Vagina (tissue), 2 donors: ENCODE measurements at regions not wholly inside any gene's neighbourhood (a gene's known extent, or its start where the extent isn't known, plus 50 kb on each side); places are given as distances from the start of the nearest gene placed in this dataset.

Experiments
- POLR2A ChIP-seq, 2 donors: fragments of 450-650 bp; IDR thresholded peaks; one replicate each; pipeline ENCODE4 v1.6.1; 2017; ENCODE audit warnings: antibody characterized with exemption in 2 of 2, mild to moderate bottlenecking in 2 of 2, moderate library complexity in 2 of 2
- POLR2AphosphoS5 ChIP-seq, 2 donors: sonication (generic); formaldehyde crosslinking; IDR thresholded peaks; one replicate each; pipeline ENCODE4 v1.9.0; 2017; ENCODE audit warnings: antibody characterized with exemption in 2 of 2, mild to moderate bottlenecking in 2 of 2, low read depth in 1 of 2; ENCODE audit not compliant: insufficient read depth in 1 of 2
- TF ChIP-seq, protein P1 (sequence below), 3 experiments: fragments of 450-650 bp in 2 of 3; fragments of 200-600 bp in 1 of 3; sonication (generic) in 1 of 3; IDR thresholded peaks; one replicate each; pipeline ENCODE4 v1.5.1; 2017 to 2019; ENCODE audit warnings: antibody characterized with exemption in 3 of 3, mild to moderate bottlenecking in 2 of 3, moderate library complexity in 2 of 3

DNA sequence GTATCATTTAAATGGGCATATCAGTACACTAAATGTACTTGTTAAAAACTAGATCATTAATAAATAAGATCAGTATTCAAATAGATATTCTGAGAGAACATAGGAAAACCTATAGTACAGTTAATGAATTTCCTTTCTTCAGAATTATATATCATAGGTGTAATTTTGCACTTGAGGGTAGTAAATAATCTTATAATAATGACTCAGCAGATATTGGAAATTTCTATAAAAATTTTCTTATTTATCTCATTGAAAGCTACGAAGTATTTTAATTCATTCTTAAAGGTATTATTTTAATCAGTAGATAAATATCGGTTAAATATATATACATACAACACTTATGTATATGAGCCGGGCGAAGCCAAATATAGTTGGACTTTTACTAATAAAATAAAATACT, 300.9 kb upstream of the SOX2 start:
- TF ChIP-seq POLR2AphosphoS5 (IDR thresholded peaks at IDR 0.05; ENCODE audit: insufficient read depth in 1 of 2, low read depth in 1 of 2), result no peak
- TF ChIP-seq, protein P1, sequence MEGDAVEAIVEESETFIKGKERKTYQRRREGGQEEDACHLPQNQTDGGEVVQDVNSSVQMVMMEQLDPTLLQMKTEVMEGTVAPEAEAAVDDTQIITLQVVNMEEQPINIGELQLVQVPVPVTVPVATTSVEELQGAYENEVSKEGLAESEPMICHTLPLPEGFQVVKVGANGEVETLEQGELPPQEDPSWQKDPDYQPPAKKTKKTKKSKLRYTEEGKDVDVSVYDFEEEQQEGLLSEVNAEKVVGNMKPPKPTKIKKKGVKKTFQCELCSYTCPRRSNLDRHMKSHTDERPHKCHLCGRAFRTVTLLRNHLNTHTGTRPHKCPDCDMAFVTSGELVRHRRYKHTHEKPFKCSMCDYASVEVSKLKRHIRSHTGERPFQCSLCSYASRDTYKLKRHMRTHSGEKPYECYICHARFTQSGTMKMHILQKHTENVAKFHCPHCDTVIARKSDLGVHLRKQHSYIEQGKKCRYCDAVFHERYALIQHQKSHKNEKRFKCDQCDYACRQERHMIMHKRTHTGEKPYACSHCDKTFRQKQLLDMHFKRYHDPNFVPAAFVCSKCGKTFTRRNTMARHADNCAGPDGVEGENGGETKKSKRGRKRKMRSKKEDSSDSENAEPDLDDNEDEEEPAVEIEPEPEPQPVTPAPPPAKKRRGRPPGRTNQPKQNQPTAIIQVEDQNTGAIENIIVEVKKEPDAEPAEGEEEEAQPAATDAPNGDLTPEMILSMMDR (IDR thresholded peaks at IDR 0.05), result no peak
- no peak for TF ChIP-seq POLR2A (IDR thresholded peaks at IDR 0.05)
